Left kidney (tissue), 1 donor: ENCODE measurements at regions not wholly inside any gene's neighbourhood (a gene's known extent, or its start where the extent isn't known, plus 50 kb on each side); places are given as distances from the start of the nearest gene placed in this dataset.
A peak's percentile ranks its signal among the peaks of the same experiment; 100 is the strongest.
"Not testable (repeated sequence)": the region's sequence is repeated elsewhere in the genome, so short reads cannot be mapped to it uniquely, and the experiment has no call there.

Experiments
- DNase-seq: peaks from one replicate; pipeline ENCODE4 v3.0.0-alpha.2; 2013

DNA sequence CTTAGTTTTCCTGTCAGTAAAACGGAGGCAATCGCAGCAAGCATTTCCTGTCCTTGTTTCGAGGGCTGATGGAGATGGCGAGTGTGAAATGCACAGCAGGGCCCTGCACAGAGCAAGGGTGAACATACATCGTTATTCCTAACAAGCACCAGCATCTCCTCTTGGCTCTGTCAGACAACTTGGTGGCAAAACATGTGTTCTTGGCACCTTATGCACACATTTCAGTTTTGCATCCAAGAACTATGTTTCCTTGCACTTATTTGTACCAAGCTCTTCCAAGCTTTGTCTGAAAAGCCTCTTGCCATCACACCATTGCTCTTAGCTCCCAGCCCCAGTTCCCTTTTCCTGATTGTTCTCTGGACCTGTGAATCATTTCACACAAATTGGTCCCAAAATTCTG is 132.9 kb upstream of the GRB10 start:
- DNase-seq, result no peak

DNA sequence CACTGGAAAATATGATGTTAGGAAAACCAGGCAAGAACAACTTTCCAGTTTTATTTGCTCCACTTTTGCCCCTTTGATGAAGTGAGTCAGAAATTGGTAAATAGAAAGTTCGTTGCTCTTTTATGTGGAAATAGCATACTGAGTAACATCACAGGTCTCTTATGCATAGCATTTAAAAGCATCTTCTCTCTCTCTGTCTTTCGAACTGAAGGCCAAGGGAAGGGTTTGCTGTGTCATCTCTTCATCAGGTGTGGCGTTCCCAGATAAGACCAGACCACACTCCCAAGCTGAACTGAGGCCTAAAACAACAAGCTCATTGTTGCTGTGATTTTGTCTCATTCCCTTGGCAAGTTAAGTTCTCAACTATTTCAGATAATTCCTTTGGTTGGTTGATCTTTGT is 131.8 kb upstream of the GRB10 start:
- no peak for DNase-seq

DNA sequence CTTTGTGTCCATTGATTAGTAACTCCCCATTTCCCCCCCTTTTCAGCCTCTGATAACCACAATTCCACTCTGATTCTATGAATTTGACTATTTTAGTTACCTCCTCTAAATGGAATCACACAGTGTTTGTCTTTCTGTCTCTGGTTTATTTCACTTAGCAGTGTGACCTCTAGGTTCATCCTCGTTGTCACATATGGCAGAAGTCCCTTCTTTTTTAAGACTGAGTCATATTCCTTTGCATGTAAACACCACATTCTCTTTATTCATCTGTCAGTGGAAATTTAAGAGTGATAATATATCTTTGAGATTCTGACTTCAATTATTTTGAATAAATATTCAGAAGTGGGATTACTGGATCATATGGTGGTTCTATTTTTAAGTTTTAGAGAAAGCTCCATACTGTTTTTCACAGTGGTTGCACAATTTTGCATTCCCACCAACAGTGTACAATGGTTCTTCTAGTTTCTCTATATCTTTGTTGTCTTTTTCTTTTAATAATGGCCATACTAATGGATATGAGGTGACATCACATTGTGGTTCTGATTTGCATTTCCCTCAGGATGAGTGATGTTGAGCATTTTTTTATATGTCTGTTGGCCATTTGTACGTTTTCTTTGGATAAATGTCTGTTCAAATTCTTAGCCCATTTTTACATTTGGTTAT is 126.1 kb upstream of the GRB10 start:
- no peak for DNase-seq

DNA sequence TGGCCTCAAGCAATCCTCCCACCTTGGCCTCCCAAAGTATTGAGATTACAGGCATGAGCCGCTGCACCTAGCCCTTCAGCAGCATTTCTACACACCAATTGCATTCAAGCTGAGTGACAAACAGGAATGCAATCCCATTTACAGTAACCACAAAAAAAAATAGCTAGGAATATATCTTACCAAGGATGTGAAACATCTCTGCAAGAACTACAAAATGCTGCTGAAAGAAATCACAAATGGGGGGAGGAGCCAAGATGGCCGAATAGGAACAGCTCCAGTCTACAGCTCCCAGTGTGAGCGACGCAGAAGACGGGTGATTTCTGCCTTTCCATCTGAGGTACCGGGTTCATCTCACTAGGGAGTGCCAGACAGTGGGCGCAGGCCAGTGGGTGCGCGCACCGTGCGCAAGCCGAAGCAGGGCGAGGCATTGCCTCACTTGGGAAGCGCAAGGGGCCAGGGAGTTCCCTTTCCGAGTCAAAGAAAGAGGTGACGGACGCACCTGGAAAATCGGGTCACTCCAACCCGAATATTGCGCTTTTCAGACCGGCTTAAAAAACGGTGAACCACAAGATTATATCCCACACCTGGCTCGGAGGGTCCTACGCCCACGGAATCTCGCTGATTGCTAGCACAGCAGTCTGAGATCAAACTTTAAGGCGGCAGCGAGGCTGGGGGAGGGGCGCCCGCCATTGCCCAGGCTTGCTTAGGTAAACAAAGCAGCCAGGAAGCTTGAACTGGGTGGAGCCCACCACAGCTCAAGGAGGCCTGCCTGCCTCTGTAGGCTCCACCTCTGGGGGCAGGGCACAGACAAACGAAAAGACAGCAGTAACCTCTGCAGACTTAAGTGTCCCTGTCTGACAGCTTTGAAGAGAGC is 116.1 kb upstream of the GRB10 start:
- DNase-seq, result not testable (repeated sequence)

DNA sequence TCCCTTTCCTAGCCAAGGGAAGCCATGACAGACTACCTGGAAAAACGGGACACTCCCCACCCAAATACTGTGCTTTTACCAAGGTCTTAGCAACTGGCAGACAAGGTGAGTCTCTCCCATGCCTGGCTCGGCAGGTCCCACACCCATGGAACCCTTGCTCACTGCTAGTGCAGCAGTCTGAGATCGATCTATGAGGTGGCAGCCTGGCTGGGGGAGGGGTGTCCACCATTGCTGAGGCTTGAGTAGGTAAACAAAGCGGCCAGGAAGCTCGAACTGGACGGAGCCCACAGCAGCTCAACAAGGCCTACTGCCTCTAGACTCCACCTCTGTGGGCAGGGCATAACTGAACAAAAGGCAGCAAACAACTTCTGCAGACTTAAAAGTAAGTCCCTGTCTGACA is 104.4 kb upstream of the GRB10 start:
- DNase-seq, result not testable (repeated sequence)

DNA sequence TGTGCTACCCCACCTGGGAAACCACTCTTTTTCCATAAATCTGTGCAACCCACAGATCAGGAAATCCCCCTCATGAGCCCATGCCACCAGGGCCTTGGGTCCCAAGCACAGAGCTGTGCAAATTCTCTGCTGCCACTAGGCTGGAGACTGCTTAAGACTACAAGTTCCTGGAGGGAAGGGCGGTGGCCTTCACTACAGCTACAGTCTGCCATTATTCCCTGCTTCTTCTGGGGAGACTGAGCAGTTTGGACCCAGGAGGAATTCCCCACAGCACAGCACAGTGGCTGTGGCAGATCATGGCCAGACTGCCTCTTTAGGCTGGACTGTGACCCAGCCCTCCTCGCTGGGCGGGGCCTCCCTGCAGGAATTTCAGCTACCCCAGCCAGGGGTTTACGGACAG is 89.7 kb upstream of the GRB10 start:
- no peak for DNase-seq

DNA sequence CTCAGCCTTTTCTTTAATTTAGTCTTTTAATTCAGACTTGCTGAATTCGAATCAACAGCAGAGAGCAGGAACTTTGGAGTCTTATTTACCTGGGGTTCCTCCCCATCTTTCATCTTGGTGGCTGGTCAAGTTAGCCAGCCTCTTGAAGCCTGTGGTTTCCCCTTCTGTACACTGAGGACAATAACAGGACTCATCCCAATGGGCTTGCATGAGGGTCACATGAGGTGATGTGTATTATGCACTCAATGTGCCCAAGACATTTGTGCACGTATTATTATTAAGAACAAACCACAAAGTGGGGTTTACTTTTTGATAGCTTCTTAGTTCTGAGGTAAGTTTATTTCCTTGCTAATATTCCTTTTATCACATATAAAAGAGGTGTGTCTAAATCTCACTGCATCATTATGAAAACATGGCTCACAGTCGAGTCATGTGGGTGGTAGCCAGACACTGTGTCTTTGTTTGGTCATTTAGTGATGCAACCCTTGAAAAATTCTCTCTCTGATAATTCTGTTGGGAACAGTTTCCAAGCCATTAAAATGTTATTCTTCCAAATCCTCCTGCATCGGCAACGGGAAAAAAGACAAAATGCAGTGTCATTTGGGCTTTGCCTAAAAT is 86.5 kb upstream of the GRB10 start:
- DNase-seq, result no peak

DNA sequence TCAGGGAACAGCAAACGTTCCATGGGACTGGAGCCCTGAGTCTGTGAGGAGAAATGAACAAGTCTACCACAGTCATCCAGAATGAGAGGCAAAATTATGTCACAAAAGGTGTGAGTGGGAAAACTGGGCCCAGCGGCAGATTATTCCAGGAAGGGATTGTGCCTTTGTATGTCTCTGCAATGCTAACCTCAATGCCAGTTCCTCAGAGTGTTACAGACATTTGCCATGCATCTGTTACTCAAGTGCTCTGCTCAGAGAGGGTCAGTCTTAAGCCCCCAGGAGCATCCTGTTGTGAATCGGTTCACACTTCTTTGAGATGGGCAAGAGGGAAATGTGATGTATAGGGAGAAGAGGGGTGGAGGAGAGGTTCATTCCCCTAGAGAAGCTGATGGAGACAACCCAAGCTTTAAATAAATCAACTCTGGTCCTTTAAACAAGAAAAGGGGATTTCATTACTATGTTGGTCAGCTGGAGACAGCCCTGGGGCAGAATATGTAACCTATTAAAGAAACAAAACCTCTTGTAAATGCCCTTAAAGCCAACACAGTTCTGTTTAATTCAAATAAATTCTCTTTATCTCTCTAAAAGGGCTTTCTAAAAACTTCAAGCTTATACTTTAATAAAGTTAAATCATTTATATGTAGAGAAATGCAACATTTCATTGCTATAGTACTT is 85.9 kb upstream of the GRB10 start:
- peak; percentile 18 for DNase-seq

DNA sequence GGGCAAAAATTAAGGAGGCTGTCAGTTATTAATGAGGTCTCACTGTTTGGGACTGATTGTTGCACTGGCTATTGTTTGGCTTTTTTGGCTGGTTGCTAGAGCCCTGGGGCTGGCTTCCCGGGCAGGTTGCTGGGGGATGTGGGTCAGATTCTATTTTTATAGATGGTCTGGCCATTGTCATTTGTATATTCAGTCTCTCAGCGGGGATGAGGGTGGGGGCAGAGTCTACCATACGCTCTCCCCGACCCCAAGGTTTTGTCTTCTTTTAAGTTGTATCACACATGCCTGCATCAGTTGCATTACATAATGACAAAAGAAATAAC is 84.3 kb upstream of the GRB10 start:
- no peak for DNase-seq

DNA sequence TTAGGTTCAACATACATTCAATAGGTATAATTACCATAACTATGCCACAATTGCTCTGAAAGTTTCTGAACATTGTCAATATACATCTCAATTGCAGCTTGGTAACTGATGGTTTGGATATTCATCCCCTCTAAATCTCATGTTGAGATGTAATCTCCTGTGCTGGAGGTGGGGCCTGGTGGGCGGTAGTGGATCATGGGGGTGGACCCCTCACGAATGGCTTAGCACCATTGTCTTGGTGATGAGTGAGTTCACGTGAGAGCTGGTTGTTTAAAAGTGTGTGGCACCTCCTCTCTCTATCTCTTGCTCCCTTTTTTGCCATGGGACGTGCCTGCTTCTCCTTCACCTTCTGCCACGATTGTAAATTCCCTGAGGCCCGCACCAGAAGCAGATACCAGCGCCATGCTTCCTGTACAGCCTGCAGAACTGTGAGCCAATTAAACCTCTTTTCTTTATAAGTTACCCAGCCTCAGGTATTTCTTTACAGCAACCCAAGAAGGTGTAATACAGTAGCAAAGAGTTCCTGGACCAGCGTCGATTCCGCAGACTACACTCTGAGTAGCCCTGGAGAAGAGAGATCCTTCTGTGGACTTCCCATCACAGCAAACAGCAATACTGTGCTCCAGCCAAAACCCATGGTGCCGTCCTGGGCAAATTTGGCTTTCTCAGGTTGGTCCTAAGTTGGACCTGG is 83.8 kb upstream of the GRB10 start:
- no peak for DNase-seq

DNA sequence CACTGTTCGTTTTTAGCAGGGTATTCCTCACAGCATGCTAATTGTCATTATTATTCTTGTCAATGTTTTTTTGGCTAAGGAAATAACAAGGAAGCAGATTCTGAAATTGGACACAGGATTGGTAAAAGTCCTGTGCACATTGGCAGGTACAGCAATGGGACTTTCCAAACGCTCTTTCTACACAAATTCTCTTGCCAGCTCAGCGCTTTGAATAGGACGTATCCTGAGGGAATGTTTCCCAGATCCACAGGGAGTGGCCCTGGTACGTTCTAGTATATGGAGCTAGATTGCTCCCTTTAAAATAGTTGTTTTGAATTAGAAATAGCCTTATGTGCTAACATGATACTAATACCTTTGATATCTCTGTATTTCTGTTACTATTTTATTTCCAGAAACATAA is 82.8 kb upstream of the GRB10 start:
- DNase-seq, result no peak

DNA sequence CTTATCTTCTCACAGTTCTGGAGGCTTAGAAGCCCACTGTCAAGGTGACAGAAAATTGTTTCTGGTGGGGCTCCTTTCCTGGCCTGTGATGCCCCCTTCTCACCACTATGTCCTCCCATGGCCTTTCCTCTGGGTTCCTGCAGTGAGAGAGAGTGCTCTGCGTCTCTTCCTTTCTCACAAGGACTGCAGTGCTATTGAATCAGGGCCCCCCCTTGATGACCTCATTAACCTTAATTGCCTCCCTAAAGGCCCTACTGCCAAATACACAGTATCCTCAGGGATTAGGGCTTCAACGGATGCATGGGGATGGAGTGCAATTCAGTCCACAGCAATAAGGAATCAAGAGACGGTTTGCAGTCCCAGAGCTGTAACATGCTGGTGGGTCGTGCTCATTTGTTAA is 82.0 kb upstream of the GRB10 start:
- DNase-seq, result no peak

DNA sequence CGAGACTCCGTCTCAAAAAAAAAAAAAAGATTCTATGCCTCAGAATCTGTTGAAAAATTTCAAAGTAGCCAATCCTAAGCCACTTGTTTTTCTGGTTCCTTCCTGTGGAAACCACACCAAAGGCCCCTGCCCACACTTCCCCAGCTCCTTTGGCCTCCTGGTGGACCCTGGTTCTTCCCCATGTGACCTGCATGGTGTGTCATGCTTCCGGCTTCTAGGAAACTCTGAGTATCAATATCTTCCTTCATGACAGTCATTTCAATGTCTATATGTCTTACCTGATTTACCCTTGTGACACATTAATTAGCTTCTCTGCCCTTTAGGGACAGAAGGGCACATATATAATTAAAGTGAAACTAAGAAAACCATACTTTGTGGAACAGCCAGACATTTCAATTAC is 80.4 kb upstream of the GRB10 start:
- DNase-seq, result no peak

DNA sequence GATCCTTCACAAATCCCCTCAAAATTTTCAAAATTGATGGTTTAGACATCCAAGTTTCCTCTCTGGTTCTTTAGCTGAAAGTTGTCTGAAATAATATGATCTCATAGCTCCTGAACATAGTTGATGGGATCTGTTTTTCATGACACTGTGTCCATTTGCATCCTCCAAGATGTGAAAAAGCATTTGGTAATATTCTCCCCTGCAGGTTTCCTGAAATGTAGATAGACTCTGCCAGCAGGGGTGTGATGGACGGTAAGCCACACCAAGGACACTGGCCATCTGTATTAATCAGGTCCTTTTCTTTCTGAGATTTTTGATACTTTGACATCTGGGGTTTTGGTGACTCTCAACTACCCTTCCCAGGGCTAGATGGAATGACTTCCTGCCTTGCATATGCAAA is 79.6 kb upstream of the GRB10 start:
- no peak for DNase-seq

DNA sequence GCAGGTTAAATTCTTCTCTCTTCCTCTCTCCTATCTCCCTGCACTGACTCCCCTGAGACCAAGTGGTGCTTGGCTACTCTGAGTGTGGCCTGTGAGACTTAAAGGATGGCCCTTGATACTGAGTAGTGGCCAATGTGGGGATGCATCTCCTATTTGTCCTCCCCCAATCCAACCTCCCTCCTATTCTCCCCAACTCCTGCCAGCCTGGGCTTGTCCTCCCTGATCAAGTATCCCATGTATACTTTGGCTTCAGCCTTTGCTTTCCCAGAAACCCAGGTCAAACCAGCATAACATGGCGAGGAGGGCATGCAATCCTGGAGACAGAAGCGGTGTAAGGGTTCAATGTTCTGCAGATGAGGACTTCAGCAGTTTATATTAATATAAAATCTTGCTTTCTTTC is 77.9 kb upstream of the GRB10 start:
- DNase-seq, result no peak

DNA sequence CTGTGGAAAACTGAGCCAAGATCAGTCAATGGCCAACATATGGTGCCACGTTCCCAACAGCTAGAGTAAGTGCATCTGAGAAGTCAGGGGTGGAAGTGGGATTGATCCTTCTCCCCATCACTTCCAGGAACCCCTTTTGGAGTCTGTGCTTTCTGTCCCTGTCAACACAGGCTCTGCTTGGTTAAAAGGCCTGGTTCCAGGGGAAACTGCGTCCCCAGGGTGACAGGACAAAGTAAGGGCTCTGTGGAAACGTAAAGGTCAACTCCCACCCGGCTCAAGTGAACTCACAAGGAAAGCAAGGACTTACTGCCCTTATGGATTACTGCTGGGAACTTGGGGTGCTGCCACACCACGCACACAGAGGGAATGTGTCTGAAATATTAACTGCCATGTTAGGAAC is 77.5 kb upstream of the GRB10 start:
- no peak for DNase-seq

DNA sequence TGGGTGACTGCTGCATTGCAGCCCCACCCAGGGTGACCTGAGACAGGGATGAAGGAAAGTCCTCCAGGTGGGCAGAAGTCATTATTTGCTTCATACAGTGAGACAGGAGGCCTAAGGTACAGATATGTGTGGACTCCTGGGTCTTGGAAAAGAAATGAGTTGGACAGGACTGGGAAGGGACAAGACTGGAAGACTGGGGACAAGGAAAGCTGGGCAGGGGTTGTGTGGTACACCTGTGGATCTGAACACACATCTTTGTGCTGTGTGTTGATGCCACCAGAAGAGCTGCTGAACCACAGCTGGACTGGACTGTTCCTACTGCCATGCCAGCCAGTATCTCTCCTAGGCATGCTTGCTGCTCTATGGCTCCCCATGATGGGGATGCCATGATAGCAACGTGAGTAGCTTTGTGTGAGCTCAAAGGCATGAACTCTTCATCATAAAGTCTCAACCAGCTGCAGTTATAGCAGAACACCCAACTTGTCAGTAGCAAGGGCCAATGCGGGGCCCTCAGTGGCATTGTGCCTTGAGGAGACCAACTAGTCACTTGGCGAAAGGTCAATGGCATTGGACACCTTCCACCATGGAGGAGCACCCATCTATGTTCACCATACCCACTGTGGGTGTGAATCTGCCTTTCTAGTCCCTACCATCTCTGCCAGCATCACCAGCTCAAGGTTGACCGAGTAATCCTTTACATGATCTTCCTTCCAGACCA is 76.0 kb upstream of the GRB10 start:
- DNase-seq, result no peak

DNA sequence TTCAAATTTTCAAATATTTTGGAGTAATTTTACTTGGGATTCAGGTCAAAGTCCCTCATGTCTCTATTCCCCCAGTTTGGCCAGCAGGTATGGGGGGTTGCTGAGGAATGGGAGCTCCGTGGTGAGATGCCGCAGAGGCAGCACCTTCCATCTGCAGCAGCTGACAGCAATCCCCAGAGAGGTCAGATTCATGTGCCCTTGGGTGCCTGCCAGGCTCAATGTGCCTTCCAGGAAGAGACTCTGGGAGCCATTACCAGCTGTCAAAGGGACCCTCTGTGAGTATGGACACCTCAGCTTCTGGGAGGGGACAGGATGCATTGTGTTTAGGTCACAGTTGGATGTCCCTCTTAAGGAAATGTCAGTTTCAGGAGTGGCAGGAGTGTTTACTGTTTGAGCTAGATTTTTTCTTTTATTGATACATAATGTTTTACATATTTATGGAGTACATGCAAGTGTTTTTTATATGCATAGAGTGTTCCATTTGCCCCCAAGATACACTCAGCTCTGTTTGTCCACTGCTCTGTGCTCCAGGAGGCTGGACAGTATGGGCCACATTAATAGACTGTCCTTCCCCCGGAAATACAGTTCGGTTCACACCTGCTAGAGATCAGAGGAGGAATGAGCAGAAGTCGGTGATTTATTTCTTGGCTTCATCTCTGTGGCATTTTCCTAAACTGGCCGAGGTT is 75.3 kb upstream of the GRB10 start:
- no peak for DNase-seq

DNA sequence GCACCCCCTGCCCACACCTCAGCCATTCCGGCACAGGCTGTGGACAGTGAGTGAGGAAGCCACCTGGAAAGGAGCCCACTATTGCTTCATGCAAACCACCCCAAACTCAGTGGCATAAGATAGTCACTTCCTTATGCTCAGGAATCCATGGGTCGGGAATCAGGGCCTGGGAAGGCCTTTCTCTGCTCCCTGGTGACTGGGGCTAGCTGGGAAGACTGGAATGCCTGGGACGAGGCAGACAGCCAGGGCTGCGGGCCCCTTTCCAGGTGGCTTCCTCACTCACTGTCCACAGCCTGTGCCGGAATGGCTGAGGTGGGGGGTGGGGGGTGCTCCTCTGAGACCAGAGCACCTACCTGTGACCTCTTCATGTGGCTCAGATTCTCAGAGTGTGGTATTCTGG is 74.1 kb upstream of the GRB10 start:
- no peak for DNase-seq

DNA sequence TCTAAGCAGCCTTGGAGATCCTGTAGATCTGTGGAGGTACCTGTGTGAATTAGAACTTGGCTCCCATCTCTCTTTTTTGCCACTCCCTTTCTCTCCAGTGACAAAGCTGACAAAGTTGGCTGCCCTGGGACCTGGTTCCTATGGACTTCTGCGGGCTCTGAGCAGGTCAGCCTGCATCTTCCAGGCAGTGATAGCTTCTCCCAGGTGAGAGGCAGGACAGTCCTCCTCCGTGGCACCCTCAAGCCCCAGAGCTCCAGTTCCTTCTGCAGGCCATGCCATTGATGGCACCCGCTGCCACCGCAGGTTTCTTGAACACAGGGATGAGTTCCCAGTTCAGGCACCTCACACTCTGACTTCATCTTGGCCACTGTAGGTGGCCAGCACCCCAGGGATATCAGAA is 73.5 kb upstream of the GRB10 start:
- DNase-seq, result no peak

DNA sequence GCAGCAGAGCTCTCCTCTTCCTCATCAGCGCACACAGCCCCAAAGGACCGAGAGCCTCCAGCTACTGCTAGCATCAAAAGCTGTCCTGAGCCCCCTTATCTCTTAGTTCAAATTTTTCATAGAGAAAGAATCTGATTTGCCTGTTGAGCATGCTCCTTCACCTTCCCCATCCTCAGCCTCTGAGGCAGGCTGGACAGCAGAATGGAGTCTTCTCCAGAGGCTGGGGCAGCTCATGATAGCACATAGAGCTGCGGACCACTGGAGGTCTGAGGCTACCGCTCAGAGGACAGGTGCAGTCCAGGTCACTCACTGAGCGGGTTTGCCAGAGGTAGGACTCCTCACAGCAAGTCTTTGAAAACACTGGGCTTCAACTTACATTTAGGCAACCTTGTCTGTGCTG is 72.8 kb upstream of the GRB10 start:
- DNase-seq, result no peak
